LNCaP clone FGC (cell line): ENCODE measurements at regions not wholly inside any gene's neighbourhood (a gene's known extent, or its start where the extent isn't known, plus 50 kb on each side); places are given as distances from the start of the nearest gene placed in this dataset.
"Not testable (repeated sequence)": the region's sequence is repeated elsewhere in the genome, so short reads cannot be mapped to it uniquely, and the experiment has no call there.

Experiments used
- DNase-seq: peaks from one replicate; pipeline ENCODE4 v3.0.0-alpha.2; 2011; ENCODE audit warnings: low read depth
- H3K4me3 ChIP-seq: 2 replicates; pipeline ENCODE4 v1.5.1; 2011; ENCODE audit warnings: mild to moderate bottlenecking, low read depth, low read length, control low read depth
- CTCF ChIP-seq: IDR thresholded peaks from 2 replicates; pipeline ENCODE4 v1.5.1; 2012; ENCODE audit warnings: mild to moderate bottlenecking; ENCODE audit not compliant: control insufficient read depth, insufficient read depth; ENCODE audit errors: extremely low read depth

- no peak for DNase-seq
- no peak for TF ChIP-seq CTCF
- H3K4me3 ChIP-seq: no peak overlapping the region
These were observed 367.3 kb upstream of the PCDH15 start for GRCh38 chr10:55168343-55168742.

GRCh38 chr10:55163388-55163979 is 362.5 kb upstream of the PCDH15 start:
- no peak for DNase-seq
- no peak overlapping the region for H3K4me3 ChIP-seq
- TF ChIP-seq CTCF: no peak

- H3K4me3 ChIP-seq, DNase-seq: not testable (repeated sequence)
These were observed 361.3 kb upstream of the PCDH15 start for GRCh38 chr10:55162321-55162720.

- no peak for TF ChIP-seq CTCF
- no peak overlapping the region for H3K4me3 ChIP-seq
- DNase-seq: no peak
These were observed 359.7 kb upstream of the PCDH15 start for GRCh38 chr10:55160655-55161283.

- H3K4me3 ChIP-seq: no peak overlapping the region
- no peak for TF ChIP-seq CTCF
- DNase-seq: no peak
These were observed 357.6 kb upstream of the PCDH15 start for GRCh38 chr10:55158633-55159032.

- H3K4me3 ChIP-seq: no peak overlapping the region
- TF ChIP-seq CTCF: no peak
- no peak for DNase-seq
These were observed 345.0 kb upstream of the PCDH15 start for GRCh38 chr10:55146032-55146431.

GRCh38 chr10:55144001-55144400 is 343.0 kb upstream of the PCDH15 start:
- H3K4me3 ChIP-seq: no peak overlapping the region
- TF ChIP-seq CTCF: no peak
- DNase-seq: no peak
